ENCODE measurements at regions not wholly inside any gene's neighbourhood (a gene's known extent, or its start where the extent isn't known, plus 50 kb on each side); places are given as distances from the start of the nearest gene placed in this dataset.

DNA sequence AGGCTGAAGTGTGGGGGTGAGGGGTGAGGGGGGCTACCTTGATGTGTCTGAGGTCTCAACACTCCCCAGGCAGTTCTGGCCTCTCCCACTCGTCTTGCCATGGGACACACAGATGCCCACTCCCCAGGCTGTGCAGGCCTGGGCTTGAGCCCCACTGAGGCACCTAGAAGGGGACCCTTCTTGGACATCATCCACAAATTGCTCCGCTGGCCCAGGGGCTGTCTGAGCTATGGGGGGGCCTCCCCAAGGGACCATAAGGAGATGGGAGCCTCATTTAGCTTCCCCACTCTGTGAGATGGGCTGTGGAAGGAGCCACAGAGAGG is 155.5 kb upstream of the MLN start:
- H3K4me3 ChIP-seq (ENCODE audit: low read depth, low read length): no peak overlapping the region
- no peaks in the 10 kb centered on the region for H3K27me3 ChIP-seq (ENCODE audit: control insufficient read depth, insufficient read depth, low read length)
- no peaks in the 10 kb centered on the region for H3K36me3 ChIP-seq (ENCODE audit: control insufficient read depth, insufficient read depth, low read length)
- H3K4me1 ChIP-seq (ENCODE audit: control insufficient read depth, insufficient read depth, low read length): peaks cover 6% of the 10 kb centered on the region
- no peaks in the 10 kb centered on the region for H3K9me3 ChIP-seq (ENCODE audit: control insufficient read depth, insufficient read depth, low read length)
- no peak overlapping the region for H3K9ac ChIP-seq (ENCODE audit: low read depth, low read length)

DNA sequence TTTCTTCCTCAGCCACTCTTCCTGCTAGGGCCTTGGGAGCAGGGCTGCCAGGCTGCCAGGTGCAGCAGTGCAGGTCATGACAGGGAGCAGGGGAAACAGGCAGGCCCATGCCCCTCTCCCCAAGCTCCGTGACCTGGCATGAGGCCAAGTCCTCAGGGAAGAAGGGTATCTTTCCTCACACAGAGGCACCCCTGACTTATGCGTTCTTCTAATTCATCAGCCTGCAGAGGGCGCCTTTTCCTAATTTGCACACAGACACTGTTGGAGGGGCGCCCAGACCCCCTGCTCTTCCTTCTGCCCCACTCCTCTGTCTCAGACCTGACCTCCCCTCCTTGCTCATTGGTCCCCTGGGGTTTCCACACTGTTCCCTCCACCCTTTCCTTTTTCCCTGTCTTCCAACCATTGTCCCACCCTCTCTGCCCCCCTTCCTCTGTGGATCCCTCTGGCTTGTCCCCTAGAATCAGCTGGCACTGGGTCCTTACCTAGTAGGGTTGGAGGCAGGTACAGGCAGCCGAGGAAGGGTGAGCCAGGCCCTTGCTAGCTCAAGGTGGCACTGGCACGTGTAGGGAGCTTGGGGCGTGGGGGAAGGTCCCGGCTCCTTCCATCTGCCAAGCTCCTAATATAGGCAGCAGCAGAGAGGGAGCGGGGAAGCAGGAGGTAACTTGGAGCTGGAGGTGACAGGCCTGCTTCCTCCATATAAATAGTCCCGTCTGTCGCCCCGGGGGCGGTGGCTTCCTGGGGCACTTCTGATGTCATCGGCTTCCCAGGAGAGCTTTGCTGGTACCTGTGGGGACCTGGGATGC is 154.9 kb upstream of the MLN start:
- no peak overlapping the region for H3K4me3 ChIP-seq (ENCODE audit: low read depth, low read length)
- H3K4me1 ChIP-seq (ENCODE audit: control insufficient read depth, insufficient read depth, low read length): peaks cover 6% of the 10 kb centered on the region
- no peaks in the 10 kb centered on the region for H3K9me3 ChIP-seq (ENCODE audit: control insufficient read depth, insufficient read depth, low read length)
- H3K27me3 ChIP-seq (ENCODE audit: control insufficient read depth, insufficient read depth, low read length): no peaks in the 10 kb centered on the region
- H3K9ac ChIP-seq (ENCODE audit: low read depth, low read length): no peak overlapping the region
- no peaks in the 10 kb centered on the region for H3K36me3 ChIP-seq (ENCODE audit: control insufficient read depth, insufficient read depth, low read length)

DNA sequence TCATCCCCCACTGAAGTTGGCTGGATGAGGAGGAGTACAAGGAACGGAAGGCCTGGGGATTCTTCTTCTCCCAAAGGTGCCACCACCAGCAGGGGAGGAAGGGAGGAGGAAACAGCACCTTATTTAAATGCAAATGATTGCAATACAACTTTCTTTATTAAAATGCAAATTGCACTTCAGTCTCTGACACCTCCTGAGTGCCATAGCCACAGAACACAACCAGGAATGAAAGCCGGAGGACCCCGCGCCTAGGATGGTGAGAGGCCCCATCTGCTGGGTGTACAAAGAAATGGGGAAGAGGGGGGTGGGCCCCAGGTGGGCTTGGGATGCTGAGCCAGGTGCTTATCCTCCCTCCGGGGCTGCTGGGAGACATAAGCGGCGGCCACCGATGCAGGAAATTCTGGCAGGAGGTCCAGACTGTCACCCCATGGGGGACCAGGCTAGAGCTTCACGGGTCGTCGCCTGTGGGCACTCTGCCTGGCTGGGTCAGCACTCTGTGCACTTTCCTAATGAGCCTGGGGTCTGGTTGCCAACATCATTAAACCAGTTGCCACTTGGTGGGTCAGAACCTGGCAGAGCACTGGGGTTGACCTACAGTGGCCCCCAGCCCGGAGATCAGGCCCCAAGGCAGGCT is 154.2 kb upstream of the MLN start:
- Histone ChIP-seq H3K36me3 (ENCODE audit: control insufficient read depth, insufficient read depth, low read length) (no peaks in the 10 kb centered on the region), H3K4me3 (ENCODE audit: low read depth, low read length) (no peak overlapping the region), H3K4me1 (ENCODE audit: control insufficient read depth, insufficient read depth, low read length) (peaks cover 6% of the 10 kb centered on the region), H3K9me3 (ENCODE audit: control insufficient read depth, insufficient read depth, low read length) (no peaks in the 10 kb centered on the region), H3K27me3 (ENCODE audit: control insufficient read depth, insufficient read depth, low read length) (no peaks in the 10 kb centered on the region), H3K9ac (ENCODE audit: low read depth, low read length) (no peak overlapping the region)

DNA sequence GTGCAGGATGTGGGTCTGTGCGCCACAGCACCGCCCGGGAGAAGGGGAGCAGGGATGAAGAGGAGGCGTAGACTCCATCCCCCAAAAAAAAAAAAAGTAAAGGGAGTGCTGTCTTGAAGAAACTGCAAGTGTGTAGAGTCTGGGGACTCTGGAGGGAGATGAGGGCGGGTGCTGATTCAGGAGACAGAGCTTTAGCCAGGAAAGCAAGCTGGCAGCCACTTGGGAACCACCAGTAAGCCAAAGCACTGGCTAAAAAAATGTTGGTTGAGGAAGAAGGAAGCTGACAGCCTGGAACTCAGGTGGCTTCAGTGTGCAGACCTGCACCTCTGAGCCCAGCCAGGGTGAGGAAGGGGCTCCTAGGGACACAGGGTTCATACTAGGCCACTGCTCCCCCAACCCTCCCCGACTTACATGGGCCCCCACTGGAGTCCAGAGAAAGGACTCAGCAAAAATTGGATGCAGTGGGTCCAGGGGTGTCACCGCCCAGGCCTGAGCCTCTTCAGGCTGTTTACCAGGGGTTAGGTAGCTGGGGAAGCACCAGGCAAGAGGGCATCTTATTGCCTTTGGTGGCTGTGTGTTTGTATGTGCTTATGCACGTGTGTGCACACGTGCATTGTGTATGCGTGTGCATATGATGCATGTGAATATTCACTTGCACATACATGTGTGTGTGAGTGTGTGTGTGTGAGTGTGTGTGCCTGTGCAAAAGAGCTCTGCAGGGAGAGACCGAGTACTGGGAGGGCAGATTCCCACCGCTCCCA is 153.5 kb upstream of the MLN start:
- peaks cover 6% of the 10 kb centered on the region for H3K4me1 ChIP-seq (ENCODE audit: control insufficient read depth, insufficient read depth, low read length)
- H3K4me3 ChIP-seq (ENCODE audit: low read depth, low read length): no peak overlapping the region
- H3K9ac ChIP-seq (ENCODE audit: low read depth, low read length): no peak overlapping the region
- no peaks in the 10 kb centered on the region for H3K36me3 ChIP-seq (ENCODE audit: control insufficient read depth, insufficient read depth, low read length)
- H3K9me3 ChIP-seq (ENCODE audit: control insufficient read depth, insufficient read depth, low read length): no peaks in the 10 kb centered on the region
- no peaks in the 10 kb centered on the region for H3K27me3 ChIP-seq (ENCODE audit: control insufficient read depth, insufficient read depth, low read length)

DNA sequence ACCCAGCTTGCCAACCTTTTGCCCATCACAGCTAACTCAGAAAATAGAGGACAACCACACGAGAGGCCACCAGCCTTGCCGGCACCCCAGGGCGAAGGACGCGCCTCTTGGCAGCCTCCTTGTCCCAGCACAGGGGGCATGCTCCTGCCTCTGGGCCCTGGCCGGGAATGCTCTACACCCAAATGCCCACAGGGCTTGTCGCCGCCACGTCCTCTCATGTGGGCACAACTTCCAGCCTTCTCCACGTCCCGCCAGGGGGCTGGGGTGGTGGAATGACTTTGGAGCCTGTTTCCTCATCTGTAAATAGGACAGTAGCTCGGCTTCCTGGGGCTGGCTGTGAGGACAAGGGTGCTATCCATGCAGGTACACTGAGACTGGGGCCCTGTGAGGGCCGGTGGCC is 152.4 kb upstream of the MLN start:
- no peaks in the 10 kb centered on the region for H3K27me3 ChIP-seq (ENCODE audit: control insufficient read depth, insufficient read depth, low read length)

DNA sequence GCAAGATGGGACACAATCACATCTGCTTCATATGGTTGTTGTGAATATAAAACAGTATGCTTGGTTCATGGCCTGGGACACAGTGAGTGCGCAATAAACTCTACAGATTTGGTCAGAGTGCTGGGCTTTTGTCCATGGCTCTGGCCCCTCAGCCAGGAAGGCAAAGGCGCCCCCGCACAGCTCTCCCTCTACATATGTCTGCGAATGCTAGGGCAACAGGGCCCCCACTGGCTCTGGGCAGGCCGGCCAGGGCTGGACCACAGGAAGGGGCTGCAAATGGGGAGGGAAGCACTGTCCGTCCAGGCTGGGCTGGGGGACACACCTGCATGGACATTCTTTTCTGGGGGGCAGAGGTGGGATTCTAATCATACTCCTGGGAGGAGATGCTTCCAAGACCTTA is 151.8 kb upstream of the MLN start:
- no peaks in the 10 kb centered on the region for H3K27me3 ChIP-seq (ENCODE audit: control insufficient read depth, insufficient read depth, low read length)
- no peak overlapping the region for H3K9ac ChIP-seq (ENCODE audit: low read depth, low read length)
- no peaks in the 10 kb centered on the region for H3K36me3 ChIP-seq (ENCODE audit: control insufficient read depth, insufficient read depth, low read length)
- H3K9me3 ChIP-seq (ENCODE audit: control insufficient read depth, insufficient read depth, low read length): no peaks in the 10 kb centered on the region
- H3K4me3 ChIP-seq (ENCODE audit: low read depth, low read length): no peak overlapping the region
- H3K4me1 ChIP-seq (ENCODE audit: control insufficient read depth, insufficient read depth, low read length): peaks cover 13% of the 10 kb centered on the region

More for the DNA sequence above, 152.4 kb upstream of the MLN start:
- Histone ChIP-seq H3K9me3 (ENCODE audit: control insufficient read depth, insufficient read depth, low read length) (no peaks in the 10 kb centered on the region), H3K9ac (ENCODE audit: low read depth, low read length) (no peak overlapping the region), H3K36me3 (ENCODE audit: control insufficient read depth, insufficient read depth, low read length) (no peaks in the 10 kb centered on the region), H3K4me1 (ENCODE audit: control insufficient read depth, insufficient read depth, low read length) (peaks cover 6% of the 10 kb centered on the region), H3K4me3 (ENCODE audit: low read depth, low read length) (no peak overlapping the region)

DNA sequence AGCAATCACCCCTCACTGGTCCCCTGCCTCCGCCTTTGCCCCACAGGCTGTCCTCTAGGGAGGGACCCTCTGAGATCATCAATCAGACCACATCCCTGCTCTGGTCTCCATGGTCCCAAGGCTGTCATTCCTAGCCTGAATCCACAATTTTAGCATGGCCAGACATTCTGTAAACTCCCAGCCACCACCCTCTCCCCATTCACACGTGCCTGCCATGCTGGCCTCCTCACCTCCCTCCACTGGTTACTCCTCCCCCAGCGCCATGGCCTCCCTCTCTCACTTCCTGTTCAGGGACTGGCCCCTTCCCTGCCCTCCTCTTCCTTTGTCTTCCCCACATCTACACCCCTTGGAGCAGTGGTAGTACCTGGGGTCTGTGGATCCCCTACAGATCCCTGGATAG is 150.7 kb upstream of the MLN start:
- Histone ChIP-seq H3K9ac (ENCODE audit: low read depth, low read length) (no peak overlapping the region), H3K9me3 (ENCODE audit: control insufficient read depth, insufficient read depth, low read length) (no peaks in the 10 kb centered on the region), H3K4me3 (ENCODE audit: low read depth, low read length) (no peak overlapping the region), H3K27me3 (ENCODE audit: control insufficient read depth, insufficient read depth, low read length) (no peaks in the 10 kb centered on the region), H3K36me3 (ENCODE audit: control insufficient read depth, insufficient read depth, low read length) (no peaks in the 10 kb centered on the region), H3K4me1 (ENCODE audit: control insufficient read depth, insufficient read depth, low read length) (peaks cover 17% of the 10 kb centered on the region)

DNA sequence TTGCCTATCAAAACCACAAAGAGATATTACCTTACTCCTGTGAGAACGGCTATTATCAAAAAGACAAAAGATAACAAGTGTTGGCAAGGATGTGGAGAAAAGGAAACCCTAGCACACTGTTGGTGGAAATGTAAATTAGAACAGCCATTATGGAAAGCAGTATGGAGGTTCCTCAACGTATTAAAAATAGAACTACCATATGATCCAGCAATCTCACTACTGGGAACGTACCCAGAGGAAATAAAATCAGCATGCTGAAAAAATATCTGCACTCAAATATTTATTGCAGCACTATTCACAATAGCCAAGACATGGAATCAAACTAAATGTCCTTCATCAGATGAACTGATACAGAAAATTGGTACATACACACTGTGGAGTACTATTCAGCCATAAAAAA is 149.4 kb upstream of the MLN start:
- Histone ChIP-seq H3K9ac (ENCODE audit: low read depth, low read length) (no peak overlapping the region), H3K4me1 (ENCODE audit: control insufficient read depth, insufficient read depth, low read length) (peaks cover 15% of the 10 kb centered on the region), H3K4me3 (ENCODE audit: low read depth, low read length) (no peak overlapping the region), H3K27me3 (ENCODE audit: control insufficient read depth, insufficient read depth, low read length) (no peaks in the 10 kb centered on the region), H3K36me3 (ENCODE audit: control insufficient read depth, insufficient read depth, low read length) (no peaks in the 10 kb centered on the region), H3K9me3 (ENCODE audit: control insufficient read depth, insufficient read depth, low read length) (no peaks in the 10 kb centered on the region)

DNA sequence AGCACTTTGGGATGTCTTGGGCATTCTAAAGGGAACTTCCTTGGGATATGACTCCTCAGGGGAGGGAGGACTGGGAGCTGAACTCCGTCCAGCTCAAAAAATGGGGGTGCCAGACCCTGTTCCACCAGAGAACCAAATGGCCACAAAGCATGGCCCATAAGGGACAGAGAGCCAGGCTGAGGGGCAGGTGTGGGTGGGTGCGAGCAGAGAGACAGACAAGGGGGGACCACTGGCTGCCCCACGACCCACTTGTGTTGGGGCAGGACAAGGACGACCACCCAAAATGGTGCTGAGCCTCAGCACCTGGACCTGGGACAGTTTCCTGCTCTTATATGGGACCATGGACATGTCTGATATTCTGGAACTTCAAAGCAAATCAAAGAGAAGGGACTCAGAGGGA is 148.2 kb upstream of the MLN start:
- no peak overlapping the region for H3K9ac ChIP-seq (ENCODE audit: low read depth, low read length)
- H3K27me3 ChIP-seq (ENCODE audit: control insufficient read depth, insufficient read depth, low read length): no peaks in the 10 kb centered on the region

DNA sequence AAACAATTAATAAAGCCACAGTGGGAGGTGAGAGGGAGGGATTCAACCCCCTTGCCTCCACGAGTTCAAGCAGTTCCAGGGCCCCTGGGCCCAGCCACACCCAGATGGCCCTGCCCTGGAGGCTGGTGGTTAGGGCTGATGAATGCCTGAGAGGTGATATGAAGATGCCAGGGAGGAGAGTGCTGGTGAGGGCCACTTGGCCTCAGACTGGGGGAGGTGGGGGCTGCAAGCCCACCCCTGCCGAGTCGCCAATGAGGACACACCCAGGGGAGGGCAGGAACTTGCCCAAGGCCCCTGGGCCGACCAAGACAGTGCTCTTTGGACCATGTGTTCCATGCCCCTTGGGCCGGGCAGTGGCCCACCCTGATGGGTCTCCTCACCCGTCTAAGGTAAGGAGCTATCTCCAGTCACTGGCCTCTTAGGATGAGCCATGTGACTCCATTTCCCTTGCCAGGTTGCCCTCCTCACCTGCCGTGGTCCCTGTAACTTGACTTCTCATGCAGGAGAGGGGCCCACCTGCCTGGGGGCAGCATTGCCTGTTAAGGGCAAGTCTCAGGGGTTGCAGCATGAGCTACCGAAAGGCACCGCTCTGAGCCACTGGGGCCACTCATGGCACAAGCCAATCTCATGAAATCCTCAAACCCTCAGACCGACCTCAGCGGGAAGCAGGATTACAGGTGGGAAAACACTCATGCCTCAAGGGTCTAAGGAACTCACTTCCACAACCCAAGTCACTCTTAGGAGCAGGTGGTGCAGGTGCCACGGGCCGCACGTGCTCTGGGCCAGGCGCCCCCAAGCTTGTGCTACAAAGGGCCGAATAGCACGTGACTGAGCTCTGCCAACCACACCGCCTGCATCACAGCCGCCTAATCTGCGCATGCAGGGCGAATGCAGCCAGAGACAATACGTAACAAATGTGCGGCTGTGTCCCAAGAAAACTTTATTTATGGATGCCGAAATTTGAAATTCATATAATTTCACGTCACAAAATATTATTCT is 147.4 kb upstream of the MLN start:
- H3K4me3 ChIP-seq (ENCODE audit: low read depth, low read length): no peak overlapping the region
- no peaks in the 10 kb centered on the region for H3K36me3 ChIP-seq (ENCODE audit: control insufficient read depth, insufficient read depth, low read length)
- peaks cover 11% of the 10 kb centered on the region for H3K4me1 ChIP-seq (ENCODE audit: control insufficient read depth, insufficient read depth, low read length)
- H3K9ac ChIP-seq (ENCODE audit: low read depth, low read length): no peak overlapping the region
- no peaks in the 10 kb centered on the region for H3K9me3 ChIP-seq (ENCODE audit: control insufficient read depth, insufficient read depth, low read length)
- no peaks in the 10 kb centered on the region for H3K27me3 ChIP-seq (ENCODE audit: control insufficient read depth, insufficient read depth, low read length)

More for the DNA sequence above, 148.2 kb upstream of the MLN start:
- Histone ChIP-seq H3K4me1 (ENCODE audit: control insufficient read depth, insufficient read depth, low read length) (peaks cover 11% of the 10 kb centered on the region), H3K36me3 (ENCODE audit: control insufficient read depth, insufficient read depth, low read length) (no peaks in the 10 kb centered on the region), H3K4me3 (ENCODE audit: low read depth, low read length) (no peak overlapping the region), H3K9me3 (ENCODE audit: control insufficient read depth, insufficient read depth, low read length) (no peaks in the 10 kb centered on the region)

DNA sequence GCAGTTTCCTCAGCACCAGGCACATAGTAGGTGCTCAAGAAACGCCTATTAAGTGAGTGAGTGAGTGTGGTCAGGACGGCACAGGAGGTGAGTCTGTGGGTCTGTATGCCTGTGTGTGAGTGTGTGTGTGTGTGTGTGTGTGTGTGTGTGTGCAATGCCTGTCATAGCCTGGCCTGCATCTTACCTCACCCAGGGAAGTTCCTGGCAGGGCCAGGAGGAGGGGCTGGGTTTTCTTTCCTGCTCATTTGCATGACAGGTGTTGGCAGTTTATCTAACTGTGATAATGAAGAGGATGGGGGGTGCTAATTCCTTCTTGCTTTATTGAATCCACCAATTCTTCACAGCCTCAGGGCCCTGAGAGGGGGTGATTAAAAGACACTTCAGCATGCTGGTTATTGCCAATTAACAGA is 146.7 kb upstream of the MLN start:
- no peak overlapping the region for H3K9ac ChIP-seq (ENCODE audit: low read depth, low read length)
- no peak overlapping the region for H3K4me3 ChIP-seq (ENCODE audit: low read depth, low read length)
- no peaks in the 10 kb centered on the region for H3K36me3 ChIP-seq (ENCODE audit: control insufficient read depth, insufficient read depth, low read length)
- no peaks in the 10 kb centered on the region for H3K9me3 ChIP-seq (ENCODE audit: control insufficient read depth, insufficient read depth, low read length)
- peaks cover 11% of the 10 kb centered on the region for H3K4me1 ChIP-seq (ENCODE audit: control insufficient read depth, insufficient read depth, low read length)
- no peaks in the 10 kb centered on the region for H3K27me3 ChIP-seq (ENCODE audit: control insufficient read depth, insufficient read depth, low read length)
